ENCODE measurements at regions not wholly inside any gene's neighbourhood (a gene's known extent, or its start where the extent isn't known, plus 50 kb on each side); places are given as distances from the start of the nearest gene placed in this dataset.

- no peak for FAIRE-seq
- no peaks in the 10 kb centered on the region for H3K27me3 ChIP-seq
- H3K27ac ChIP-seq, result no peak overlapping the region
- DNase-seq, result no peak
- WGBS, 2 donors, result 71 to 72% methylated on average over 3 of the region's 3 CpGs
- no peak for TF ChIP-seq CTCF (IDR thresholded peaks at IDR 0.05)
- H3K4me3 ChIP-seq, result no peak overlapping the region
- no peaks in the 10 kb centered on the region for H3K9me3 ChIP-seq
- intact Hi-C loops (cut with DNase I), result no loop called here
- H3K36me3 ChIP-seq, result no peaks in the 10 kb centered on the region
- no peaks in the 10 kb centered on the region for H3K4me1 ChIP-seq
- ATAC-seq, result no peak
Measured at GRCh38 chr12:67531501-67531900, 117.0 kb upstream of the DYRK2 start.

GRCh38 chr12:67533159-67533558, 115.4 kb upstream of the DYRK2 start:
- no peaks in the 10 kb centered on the region for H3K36me3 ChIP-seq
- ATAC-seq (no peak), DNase-seq (no peak), FAIRE-seq (no peak)
- no peaks in the 10 kb centered on the region for H3K9me3 ChIP-seq
- intact Hi-C loops (cut with DNase I), result no loop called here
- H3K4me1 ChIP-seq, result no peaks in the 10 kb centered on the region
- H3K27ac ChIP-seq, result no peak overlapping the region
- no peak overlapping the region for H3K4me3 ChIP-seq
- H3K27me3 ChIP-seq, result no peaks in the 10 kb centered on the region
- 97 to 100% methylated on average over 1 of the region's 1 CpG for WGBS, 2 donors
- no peak for TF ChIP-seq CTCF (IDR thresholded peaks at IDR 0.05)

- TF ChIP-seq CTCF (IDR thresholded peaks at IDR 0.05), result no peak
- Histone ChIP-seq H3K36me3 (no peaks in the 10 kb centered on the region), H3K27me3 (no peaks in the 10 kb centered on the region), H3K4me1 (no peaks in the 10 kb centered on the region), H3K4me3 (no peak overlapping the region), H3K27ac (no peak overlapping the region), H3K9me3 (no peaks in the 10 kb centered on the region)
- intact Hi-C loops (cut with DNase I), result no loop called here
- 59 to 72% methylated on average over 3 of the region's 3 CpGs for WGBS, 2 donors
- no peak for ATAC-seq
- FAIRE-seq, result no peak
- no peak for DNase-seq
Measured at GRCh38 chr12:67534046-67534445, 114.5 kb upstream of the DYRK2 start.

- no peak for TF ChIP-seq CTCF (IDR thresholded peaks at IDR 0.05)
- peak in 1 of 6 donors; percentile 21 for DNase-seq
- Histone ChIP-seq H3K27me3 (no peaks in the 10 kb centered on the region), H3K27ac (no peak overlapping the region), H3K9me3 (no peaks in the 10 kb centered on the region), H3K4me3 (no peak overlapping the region), H3K4me1 (no peaks in the 10 kb centered on the region), H3K36me3 (no peaks in the 10 kb centered on the region)
- WGBS, 2 donors, result 52 to 54% methylated on average over 4 of the region's 4 CpGs
- intact Hi-C loops (cut with DNase I), result no loop called here
- peak in 3 of 4 donors; percentile 42 to 66 (median 53) for ATAC-seq
- FAIRE-seq, result no peak
Measured at GRCh38 chr12:67534681-67535080, 113.9 kb upstream of the DYRK2 start.

GRCh38 chr12:67535176-67535575, 113.4 kb upstream of the DYRK2 start:
- no peaks in the 10 kb centered on the region for H3K36me3 ChIP-seq
- intact Hi-C loops (cut with DNase I), result no loop called here
- no peak for ATAC-seq
- H3K4me3 ChIP-seq, result no peak overlapping the region
- no peaks in the 10 kb centered on the region for H3K9me3 ChIP-seq
- no peak overlapping the region for H3K27ac ChIP-seq
- DNase-seq, result no peak
- no peak for TF ChIP-seq CTCF (IDR thresholded peaks at IDR 0.05)
- FAIRE-seq, result no peak
- WGBS, 2 donors, result 79 to 81% methylated on average over 6 of the region's 6 CpGs
- H3K27me3 ChIP-seq, result no peaks in the 10 kb centered on the region
- H3K4me1 ChIP-seq, result no peaks in the 10 kb centered on the region
